Right lobe of liver (tissue), 6 donors: ENCODE measurements at regions not wholly inside any gene's neighbourhood (a gene's known extent, or its start where the extent isn't known, plus 50 kb on each side); places are given as distances from the start of the nearest gene placed in this dataset.

Experiments
- ATAC-seq, 4 donors: fragments of 200-7000 bp; cut with Tn5 transposase; one replicate each; pipeline ENCODE4 v1.9.1; 2020; ENCODE audit warnings: mild to moderate bottlenecking in 4 of 4, moderate library complexity in 4 of 4
- DNase-seq, 3 donors: peaks; one replicate each; pipeline ENCODE4 v3.0.0-alpha.2; 2020
- H3K27ac ChIP-seq, 3 donors: fragments of 200-600 bp; one replicate each; pipeline ENCODE4 v1.8.0; 2022
- H3K27me3 ChIP-seq, 2 donors: fragments of 200-600 bp; one replicate each; pipeline ENCODE4 v1.8.0; 2022
- H3K36me3 ChIP-seq, 4 donors: fragments of 200-600 bp; sonication (generic) in 1 of 4; one replicate each; pipeline versions ENCODE4 v1.5.1 to v1.8.0; 2017 to 2022; ENCODE audit warnings: control low read depth in 1 of 4
- H3K4me1 ChIP-seq, 4 donors: fragments of 200-600 bp; sonication (generic) in 1 of 4; one replicate each; pipeline versions ENCODE4 v1.5.1 to v1.8.0; 2017 to 2022; ENCODE audit warnings: control low read depth in 1 of 4
- H3K4me3 ChIP-seq, 3 donors: fragments of 200-600 bp; one replicate each; pipeline ENCODE4 v1.8.0; 2022
- H3K9me3 ChIP-seq, 4 donors: fragments of 200-600 bp; sonication (generic) in 1 of 4; one replicate each; pipeline versions ENCODE4 v1.5.1 to v1.8.0; 2017 to 2022; ENCODE audit warnings: control low read depth in 1 of 4
- CTCF ChIP-seq, 4 donors: fragments of 200-600 bp in 3 of 4; fragments of 450-650 bp in 1 of 4; IDR thresholded peaks; one replicate each; pipeline versions ENCODE4 v1.5.1 to v1.8.0; 2016 to 2022; ENCODE audit warnings: antibody characterized with exemption in 4 of 4, mild to moderate bottlenecking in 2 of 4
- POLR2A ChIP-seq: fragments of 450-650 bp; IDR thresholded peaks from one replicate; pipeline ENCODE4 v1.6.1; 2017; ENCODE audit warnings: antibody characterized with exemption, mild to moderate bottlenecking
- WGBS: methylation state at CpG from one replicate; pipeline ENCODE4 v1.1.6; 2018; ENCODE audit warnings: low coverage, low lambda C conversion rate; ENCODE audit not compliant: insufficient coverage; ENCODE audit errors: missing lambda C conversion rate; 5-methylcytosine and 5-hydroxymethylcytosine counted together
- intact Hi-C, 2 donors: fragments of 100-400 bp; cut with DNase I; formaldehyde crosslinking; loops; one replicate each; pipeline versions ENCODE4 v1.11.2 to v1.14.1; 2022
- donor health status: DM: no; HTN: yes; CAD: no.
- donor health status: DM: no; HTN: no; CAD: no.
- donor health status: DM: no; HTN: no; CAD: no.
- donor health status: DM: no; HTN: yes; CAD: no.
- donor health status: DM: no; HTN: yes; CAD: no.

DNA sequence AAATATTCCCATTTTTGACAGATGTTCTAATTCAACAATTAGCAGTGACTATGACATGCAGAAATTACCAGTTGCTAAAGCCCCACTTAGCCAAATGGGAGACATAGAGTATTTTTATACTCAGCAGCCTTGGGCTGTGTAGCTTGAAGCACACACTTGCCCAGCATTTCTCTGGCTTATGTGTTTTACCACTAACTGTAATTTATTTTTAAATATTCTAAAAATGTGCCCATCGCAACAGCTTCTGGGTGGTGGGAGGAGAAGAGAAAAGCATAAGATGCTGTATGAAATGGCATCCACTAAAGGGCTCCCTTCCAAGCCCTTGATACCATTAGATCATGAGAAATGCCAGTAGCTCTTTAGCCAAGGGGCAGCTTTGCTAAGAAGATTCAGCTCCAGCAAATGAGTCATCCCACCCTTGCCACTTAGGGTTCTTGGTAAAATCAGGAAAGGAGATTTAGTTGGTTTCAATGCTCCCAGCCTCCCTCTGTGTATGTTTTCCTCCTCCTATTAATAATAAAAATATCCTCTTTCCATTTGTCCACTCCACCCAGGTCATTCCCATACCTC, 462.7 kb upstream of the DEPDC1 start:
- Histone ChIP-seq H3K27me3 (no peaks in the 10 kb centered on the region), H3K4me3 (no peak overlapping the region), H3K36me3 (no peaks in the 10 kb centered on the region), H3K4me1 (no peaks in the 10 kb centered on the region), H3K27ac (no peak overlapping the region), H3K9me3 (no peaks in the 10 kb centered on the region)
- WGBS: 83% methylated on average over 1 of the region's 1 CpG
- TF ChIP-seq POLR2A (no peak), CTCF (IDR thresholded peaks at IDR 0.05) (no peak)
- DNase-seq (no peak), ATAC-seq (no peak)
- intact Hi-C loops: no loop called here

DNA sequence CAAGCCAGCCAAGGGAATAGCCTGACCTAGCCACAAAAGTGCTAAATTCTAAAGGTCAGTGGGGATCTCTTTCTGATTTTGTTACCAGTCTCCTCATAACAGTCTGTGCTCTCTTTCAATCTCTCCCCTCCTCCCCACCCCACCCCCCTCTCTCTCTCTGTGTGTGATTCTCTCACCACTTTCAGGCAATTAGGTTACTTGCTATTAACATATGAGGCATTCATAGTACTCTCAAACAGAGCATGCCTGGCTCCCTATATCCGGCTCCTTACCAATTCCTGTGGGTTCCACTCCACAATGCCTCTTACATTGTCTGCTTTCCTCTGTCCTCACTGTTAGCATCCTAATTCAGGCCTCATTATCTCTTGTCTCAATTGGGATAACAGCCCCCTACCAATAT, 464.3 kb upstream of the DEPDC1 start:
- no peak overlapping the region for H3K4me3 ChIP-seq
- no peak for TF ChIP-seq CTCF (IDR thresholded peaks at IDR 0.05)
- TF ChIP-seq POLR2A: no peak
- H3K27me3 ChIP-seq: no peaks in the 10 kb centered on the region
- H3K27ac ChIP-seq: no peak overlapping the region
- intact Hi-C loops: no loop called here
- no peaks in the 10 kb centered on the region for H3K36me3 ChIP-seq
- 83% methylated on average over 1 of the region's 1 CpG for WGBS
- no peaks in the 10 kb centered on the region for H3K9me3 ChIP-seq
- H3K4me1 ChIP-seq: no peaks in the 10 kb centered on the region
- no peak for DNase-seq
- no peak for ATAC-seq

GRCh38 chr1:68963353-68963752, 466.5 kb upstream of the DEPDC1 start:
- TF ChIP-seq CTCF (IDR thresholded peaks at IDR 0.05) (no peak), POLR2A (no peak)
- WGBS: 48% methylated on average over 3 of the region's 3 CpGs

DNA sequence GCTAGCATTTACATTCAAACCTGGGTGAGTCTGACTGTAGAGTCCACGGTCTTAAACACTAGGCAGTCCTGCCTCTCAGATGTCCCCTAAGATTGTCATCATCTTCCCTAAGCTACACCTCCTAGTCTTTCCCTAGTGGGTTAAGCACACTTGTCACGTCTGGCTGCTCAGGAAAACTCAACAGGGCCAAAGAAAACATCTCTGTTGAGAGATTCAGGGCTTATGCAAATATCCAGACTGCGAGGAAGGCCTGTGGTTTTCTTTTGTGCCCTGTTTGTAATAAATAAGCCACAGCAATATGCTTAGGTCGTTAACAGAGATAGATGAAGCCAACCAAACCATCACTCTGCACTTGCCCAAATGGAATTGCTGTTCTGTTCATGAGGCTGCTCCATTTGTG, 472.6 kb upstream of the DEPDC1 start:
- Histone ChIP-seq H3K27ac (no peak overlapping the region), H3K4me1 (no peaks in the 10 kb centered on the region), H3K9me3 (no peaks in the 10 kb centered on the region), H3K27me3 (no peaks in the 10 kb centered on the region), H3K4me3 (no peak overlapping the region), H3K36me3 (no peaks in the 10 kb centered on the region)
- TF ChIP-seq CTCF (IDR thresholded peaks at IDR 0.05) (no peak), POLR2A (no peak)
- DNase-seq: no peak
- ATAC-seq: no peak
- WGBS: 44% methylated on average over 4 of the region's 4 CpGs
- intact Hi-C loops: no loop called here

More at GRCh38 chr1:68963353-68963752, 466.5 kb upstream of the DEPDC1 start:
- Histone ChIP-seq H3K4me3 (no peak overlapping the region), H3K9me3 (no peaks in the 10 kb centered on the region), H3K27me3 (no peaks in the 10 kb centered on the region), H3K4me1 (no peaks in the 10 kb centered on the region), H3K27ac (no peak overlapping the region), H3K36me3 (no peaks in the 10 kb centered on the region)
- DNase-seq: no peak
- intact Hi-C loops: no loop called here
- ATAC-seq: no peak

DNA sequence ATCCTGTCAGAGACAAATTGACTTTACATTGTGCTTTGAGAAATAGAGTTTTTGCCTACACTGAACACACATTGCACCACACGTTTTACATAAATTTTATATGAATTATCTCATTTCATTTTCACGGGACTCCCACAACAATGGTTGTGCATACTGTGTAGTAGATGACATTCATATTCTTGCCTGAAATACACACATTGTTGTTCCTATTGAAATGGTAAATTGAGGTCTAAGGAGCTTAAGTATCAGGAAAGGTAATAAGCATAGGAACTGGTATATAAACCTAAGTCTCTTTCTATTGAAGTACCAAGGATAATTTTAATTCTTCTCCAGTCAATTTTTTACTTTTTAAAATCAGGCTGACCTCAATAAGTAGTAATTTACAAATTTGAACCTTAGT, 473.7 kb upstream of the DEPDC1 start:
- H3K9me3 ChIP-seq: no peaks in the 10 kb centered on the region
- no peaks in the 10 kb centered on the region for H3K4me1 ChIP-seq
- 48% methylated on average over 2 of the region's 2 CpGs for WGBS
- DNase-seq: no peak
- TF ChIP-seq CTCF (IDR thresholded peaks at IDR 0.05): no peak
- TF ChIP-seq POLR2A: no peak
- H3K27ac ChIP-seq: no peak overlapping the region
- no peak overlapping the region for H3K4me3 ChIP-seq
- intact Hi-C loops: no loop called here
- no peak for ATAC-seq
- no peaks in the 10 kb centered on the region for H3K36me3 ChIP-seq
- no peaks in the 10 kb centered on the region for H3K27me3 ChIP-seq
